SK-N-SH (cell line): ENCODE measurements at regions not wholly inside any gene's neighbourhood (a gene's known extent, or its start where the extent isn't known, plus 50 kb on each side); places are given as distances from the start of the nearest gene placed in this dataset.

Experiments
- CTCF ChIA-PET: fragments of 300-600, 350-600 bp; formaldehyde crosslinking; extraction: SDS; loops from one replicate; lab custom pipeline; 2021; lab: Yijun Ruan, JAX
- POLR2A ChIA-PET: fragments of 350-600 bp; sonication (Branson Sonifier 250); formaldehyde crosslinking; extraction: SDS; loops from one replicate; lab custom pipeline; 2020; ENCODE audit warnings: antibody characterized with exemption, inconsistent platforms; lab: Yijun Ruan, JAX
- DNase-seq: peaks from one replicate; pipeline ENCODE4 v3.0.0; 2012
- H2AFZ ChIP-seq: fragments of 200-600 bp; sonication (generic); 2 replicates; pipeline ENCODE4 v1.8.1; 2016; ENCODE audit warnings: antibody characterized with exemption, mild to moderate bottlenecking, low read depth
- H3F3A ChIP-seq: fragments of 200-600 bp; sonication (generic); replicated peaks from 2 replicates; pipeline ENCODE3; 2016; ENCODE audit warnings: antibody characterized with exemption, mild to moderate bottlenecking; ENCODE audit not compliant: insufficient read depth
- H3K27ac ChIP-seq, 2 experiments: fragments of 200-500 bp in 1 of 2; fragments of 200-600 bp in 1 of 2; sonication (Bioruptor generic) in 1 of 2; sonication (generic), shearing (Covaris generic) in 1 of 2; 2 replicates each; pipeline versions ENCODE4 v1.5.1 to v1.6.1; 2014 to 2016; ENCODE audit warnings: low read depth in 2 of 2, inconsistent platforms in 1 of 2, low read length in 1 of 2, mild to moderate bottlenecking in 1 of 2, mixed read lengths in 1 of 2
- H3K27me3 ChIP-seq: fragments of 200-600 bp; sonication (generic), shearing (Covaris generic); 2 replicates; pipeline ENCODE4 v1.6.1; 2016; ENCODE audit warnings: mixed run types; ENCODE audit not compliant: insufficient read depth
- H3K36me3 ChIP-seq, 2 experiments: fragments of 200-500 bp in 1 of 2; fragments of 200-600 bp in 1 of 2; sonication (Bioruptor generic) in 1 of 2; sonication (generic) in 1 of 2; replicated peaks in 1 of 2; 2 replicates each; pipeline versions ENCODE3 to v1.5.1; 2014 to 2016; ENCODE audit warnings: low read length in 1 of 2, mild to moderate bottlenecking in 1 of 2; ENCODE audit not compliant: insufficient read depth in 2 of 2, control insufficient read depth in 1 of 2
- H3K4me1 ChIP-seq, 2 experiments: fragments of 200-500 bp in 1 of 2; fragments of 200-600 bp in 1 of 2; sonication (Bioruptor generic) in 1 of 2; sonication (generic), shearing (Covaris generic) in 1 of 2; 2 replicates each; pipeline versions ENCODE4 v1.5.1 to v1.6.1; 2014 to 2016; ENCODE audit warnings: low read depth in 1 of 2, low read length in 1 of 2, mixed run types in 1 of 2; ENCODE audit not compliant: insufficient read depth in 2 of 2, control insufficient read depth in 1 of 2
- H3K4me2 ChIP-seq: fragments of 200-600 bp; sonication (generic), shearing (Covaris generic); 2 replicates; pipeline ENCODE4 v1.6.1; 2017; ENCODE audit warnings: mixed run types
- H3K4me3 ChIP-seq, 2 experiments: fragments of 200-500 bp in 1 of 2; fragments of 200-600 bp in 1 of 2; sonication (Bioruptor generic) in 1 of 2; sonication (generic), shearing (Covaris generic) in 1 of 2; 2 replicates each; pipeline versions ENCODE4 v1.5.1 to v1.8.1; 2014 to 2016; ENCODE audit warnings: low read depth in 2 of 2, inconsistent platforms in 1 of 2, low read length in 1 of 2, mild to moderate bottlenecking in 1 of 2, mixed read lengths in 1 of 2, moderate library complexity in 1 of 2
- H3K79me2 ChIP-seq: fragments of 200-600 bp; sonication (generic); 2 replicates; pipeline ENCODE4 v1.8.1; 2017; ENCODE audit warnings: mild to moderate bottlenecking; ENCODE audit not compliant: insufficient read depth
- H3K9ac ChIP-seq: fragments of 200-600 bp; sonication (generic); 2 replicates; pipeline ENCODE4 v1.6.1; 2017; ENCODE audit warnings: mixed run types
- H3K9me2 ChIP-seq: fragments of 200-600 bp; sonication (generic); 2 replicates; pipeline ENCODE4 v1.6.1; 2017; ENCODE audit warnings: mixed run types
- H3K9me3 ChIP-seq: fragments of 200-600 bp; sonication (generic); 2 replicates; pipeline ENCODE4 v1.6.1; 2017; ENCODE audit warnings: mixed run types, mild to moderate bottlenecking, moderate library complexity
- H4K20me1 ChIP-seq: fragments of 200-600 bp; sonication (generic); 2 replicates; pipeline ENCODE4 v1.6.1; 2017; ENCODE audit warnings: mild to moderate bottlenecking, mixed run types; ENCODE audit not compliant: insufficient read depth
- CHD2 ChIP-seq: fragments of 150-350 bp; IDR thresholded peaks from 2 replicates; pipeline ENCODE4 v1.6.1; 2018; ENCODE audit warnings: low read length; ENCODE audit not compliant: partially characterized antibody
- CTCF ChIP-seq: fragments of 200-600 bp; sonication (generic); IDR thresholded peaks from 2 replicates; pipeline ENCODE4 v1.6.1; 2017; ENCODE audit warnings: antibody characterized with exemption, mild to moderate bottlenecking, moderate library complexity
- EZH2phosphoT487 ChIP-seq: fragments of 200-600 bp; sonication (generic); IDR thresholded peaks from 2 replicates; pipeline ENCODE4 v1.6.1; 2017; ENCODE audit warnings: low read depth, mixed run types, mild to moderate bottlenecking, antibody characterized with exemption, moderate library complexity, borderline replicate concordance
- FOSL2 ChIP-seq: IDR thresholded peaks from 2 replicates; pipeline ENCODE4 v1.4.0; 2012; ENCODE audit warnings: low read depth, mild to moderate bottlenecking, moderate library complexity, borderline replicate concordance
- GATA2 ChIP-seq: sonication (generic); formaldehyde crosslinking; IDR thresholded peaks from 2 replicates; pipeline ENCODE4 v1.5.0; 2020; ENCODE audit warnings: mild to moderate bottlenecking, missing genetic modification reagents
- IRF3 ChIP-seq: fragments of 150-350 bp; IDR thresholded peaks from 2 replicates; pipeline ENCODE4 v1.6.1; 2016; ENCODE audit warnings: mild to moderate bottlenecking, low read depth, low read length
- MEF2A ChIP-seq: IDR thresholded peaks from 2 replicates; pipeline ENCODE4 v1.4.0; 2012; ENCODE audit warnings: low read depth, borderline replicate concordance
- NFIC ChIP-seq: IDR thresholded peaks from 2 replicates; pipeline ENCODE4 v1.4.0; 2012; ENCODE audit warnings: borderline replicate concordance
- NRF1 ChIP-seq: IDR thresholded peaks from 2 replicates; pipeline ENCODE4 v1.6.1; 2012; ENCODE audit warnings: low read depth, mild to moderate bottlenecking, low read length
- RAD21 ChIP-seq: IDR thresholded peaks from 2 replicates; pipeline ENCODE4 v1.6.1; 2012; ENCODE audit warnings: mild to moderate bottlenecking, low read length
- RFX5 ChIP-seq: IDR thresholded peaks from 2 replicates; pipeline ENCODE4 v1.6.1; 2012; ENCODE audit warnings: mild to moderate bottlenecking, improper control_type of control experiment, low read length
- RXRA ChIP-seq: IDR thresholded peaks from 2 replicates; pipeline ENCODE4 v1.4.0; 2012; ENCODE audit warnings: low read depth, mild to moderate bottlenecking, borderline replicate concordance
- SIN3A ChIP-seq: IDR thresholded peaks from 2 replicates; pipeline ENCODE4 v1.6.1; 2012; ENCODE audit warnings: low read depth, mild to moderate bottlenecking, low read length, moderate library complexity, borderline replicate concordance
- TCF12 ChIP-seq: IDR thresholded peaks from 2 replicates; pipeline ENCODE4 v1.4.0; 2012
- USF1 ChIP-seq: IDR thresholded peaks from 2 replicates; pipeline ENCODE4 v1.4.0; 2012; ENCODE audit warnings: low read depth, borderline replicate concordance
- YY1 ChIP-seq: IDR thresholded peaks from 2 replicates; pipeline ENCODE4 v1.4.0; 2012; ENCODE audit warnings: low read depth, mild to moderate bottlenecking
- ZBTB33 ChIP-seq: IDR thresholded peaks from 2 replicates; pipeline ENCODE4 v1.4.0; 2012; ENCODE audit warnings: low read depth, borderline replicate concordance

GRCh38 chr20:57847104-57847503 lies 137.3 kb upstream of the PMEPA1 start:
- peaks cover 0 to 28% of the 10 kb centered on the region in 2 experiments; a peak in 2 of 4 replicates for H3K4me1 ChIP-seq
- H3K9me2 ChIP-seq: no peaks in the 10 kb centered on the region
- no peaks in the 10 kb centered on the region for H3K9me3 ChIP-seq
- ChIA-PET POLR2A (no interaction called here), CTCF (no interaction called here)
- H3K9ac ChIP-seq: no peak overlapping the region
- no peak overlapping the region for H2AFZ ChIP-seq
- no peak overlapping the region for H3K4me3 ChIP-seq
- H3K27ac ChIP-seq: no peak overlapping the region
- H3K4me2 ChIP-seq: no peak overlapping the region
- no peak for TF ChIP-seq RFX5
- TF ChIP-seq EZH2phosphoT487: no peak
- no peak for TF ChIP-seq CTCF
- TF ChIP-seq SIN3A: no peak
- no peak for TF ChIP-seq YY1
- no peak for TF ChIP-seq TCF12
- TF ChIP-seq USF1: no peak
- TF ChIP-seq NRF1: no peak
- TF ChIP-seq IRF3: no peak
- TF ChIP-seq GATA2 (CRISPR knock-in tag): no peak
- TF ChIP-seq NFIC: no peak
- TF ChIP-seq CHD2: no peak
- no peak for TF ChIP-seq RAD21
- TF ChIP-seq ZBTB33: no peak
- TF ChIP-seq MEF2A: no peak
- no peak for TF ChIP-seq FOSL2
- no peak for TF ChIP-seq RXRA
- H3F3A ChIP-seq: no peaks in the 10 kb centered on the region
- H3K27me3 ChIP-seq: no peaks in the 10 kb centered on the region
- no peaks in the 10 kb centered on the region for H3K36me3 ChIP-seq
- DNase-seq: no peak
- no peaks in the 10 kb centered on the region for H3K79me2 ChIP-seq
- no peaks in the 10 kb centered on the region for H4K20me1 ChIP-seq
